ENCODE measurements at regions not wholly inside any gene's neighbourhood (a gene's known extent, or its start where the extent isn't known, plus 50 kb on each side); places are given as distances from the start of the nearest gene placed in this dataset.
"Not testable (repeated sequence)": the region's sequence is repeated elsewhere in the genome, so short reads cannot be mapped to it uniquely, and the experiment has no call there.

GRCh38 chr1:244156617-244157016 is 105.5 kb downstream of the ZBTB18 start:
- not testable (repeated sequence) for TF ChIP-seq POLR2AphosphoS5, POLR2A (IDR thresholded peaks at IDR 0.05; ENCODE audit: low read depth, low read length)
